SK-N-SH (cell line): ENCODE measurements at regions not wholly inside any gene's neighbourhood (a gene's known extent, or its start where the extent isn't known, plus 50 kb on each side); places are given as distances from the start of the nearest gene placed in this dataset.

Experiments
- CHD2 ChIP-seq: fragments of 150-350 bp; IDR thresholded peaks from 2 replicates; pipeline ENCODE4 v1.6.1; 2018; ENCODE audit warnings: low read length; ENCODE audit not compliant: partially characterized antibody
- CTCF ChIP-seq: fragments of 200-600 bp; sonication (generic); IDR thresholded peaks from 2 replicates; pipeline ENCODE4 v1.6.1; 2017; ENCODE audit warnings: antibody characterized with exemption, mild to moderate bottlenecking, moderate library complexity
- ELF1 ChIP-seq: IDR thresholded peaks from 2 replicates; pipeline ENCODE4 v1.4.0; 2012
- FOXJ3 ChIP-seq: sonication (generic); formaldehyde crosslinking; IDR thresholded peaks from 2 replicates; pipeline ENCODE4 v1.5.1; 2020; ENCODE audit warnings: mild to moderate bottlenecking, missing genetic modification reagents
- MEF2A ChIP-seq: IDR thresholded peaks from 2 replicates; pipeline ENCODE4 v1.4.0; 2012; ENCODE audit warnings: low read depth, borderline replicate concordance
- NRF1 ChIP-seq: IDR thresholded peaks from 2 replicates; pipeline ENCODE4 v1.6.1; 2012; ENCODE audit warnings: low read depth, mild to moderate bottlenecking, low read length
- POLR2AphosphoS5 ChIP-seq: IDR thresholded peaks from 2 replicates; pipeline ENCODE4 v1.6.1; 2012; ENCODE audit warnings: low read depth, low read length
- RAD21 ChIP-seq: IDR thresholded peaks from 2 replicates; pipeline ENCODE4 v1.6.1; 2012; ENCODE audit warnings: mild to moderate bottlenecking, low read length
- SIN3A ChIP-seq: IDR thresholded peaks from 2 replicates; pipeline ENCODE4 v1.6.1; 2012; ENCODE audit warnings: low read depth, mild to moderate bottlenecking, low read length, moderate library complexity, borderline replicate concordance
- TAF1 ChIP-seq: IDR thresholded peaks from 2 replicates; pipeline ENCODE4 v1.6.1; 2012; ENCODE audit warnings: low read depth, mild to moderate bottlenecking, low read length, moderate library complexity, borderline replicate concordance
- TEAD4 ChIP-seq: IDR thresholded peaks from 2 replicates; pipeline ENCODE4 v1.4.0; 2012; ENCODE audit warnings: mild to moderate bottlenecking, borderline replicate concordance; ENCODE audit not compliant: insufficient read depth
- USF1 ChIP-seq: IDR thresholded peaks from 2 replicates; pipeline ENCODE4 v1.4.0; 2012; ENCODE audit warnings: low read depth, borderline replicate concordance
- YY1 ChIP-seq: IDR thresholded peaks from 2 replicates; pipeline ENCODE4 v1.4.0; 2012; ENCODE audit warnings: low read depth, mild to moderate bottlenecking
- ZBTB33 ChIP-seq: IDR thresholded peaks from 2 replicates; pipeline ENCODE4 v1.4.0; 2012; ENCODE audit warnings: low read depth, borderline replicate concordance

- no peak for TF ChIP-seq MEF2A
- no peak for TF ChIP-seq CTCF
- no peak for TF ChIP-seq CHD2
- TF ChIP-seq TEAD4, result no peak
- no peak for TF ChIP-seq ZBTB33
- TF ChIP-seq ELF1, result no peak
- TF ChIP-seq NRF1, result no peak
- TF ChIP-seq FOXJ3, result no peak
- TF ChIP-seq USF1, result no peak
- no peak for TF ChIP-seq POLR2AphosphoS5
- no peak for TF ChIP-seq TAF1
- TF ChIP-seq SIN3A, result no peak
- TF ChIP-seq RAD21, result no peak
- no peak for TF ChIP-seq YY1
These were observed 75.7 kb upstream of the KCTD7 start for GRCh38 chr7:66553001-66553400.
